ENCODE measurements at regions not wholly inside any gene's neighbourhood (a gene's known extent, or its start where the extent isn't known, plus 50 kb on each side); places are given as distances from the start of the nearest gene placed in this dataset.

- Histone ChIP-seq H3K9me3 (no peaks in the 10 kb centered on the region), H3K4me1 (no peaks in the 10 kb centered on the region), H3K4me3 (no peak overlapping the region), H3K27me3 (ENCODE audit: low read depth) (no peaks in the 10 kb centered on the region), H3K36me3 (no peaks in the 10 kb centered on the region), H3K27ac (no peak overlapping the region)
- DNase-seq (no peak), ATAC-seq (no peak)
- intact Hi-C loops (cut with DNase I): no loop called here
- TF ChIP-seq CTCF (IDR thresholded peaks at IDR 0.05): no peak
Measured at GRCh38 chr18:39693359-39693758, 2127.8 kb upstream of the CELF4 start.

GRCh38 chr18:39692367-39693015, 2126.9 kb upstream of the CELF4 start:
- DNase-seq (no peak), ATAC-seq (no peak)
- H3K36me3 ChIP-seq: no peaks in the 10 kb centered on the region
- no peaks in the 10 kb centered on the region for H3K27me3 ChIP-seq (ENCODE audit: low read depth)
- no peaks in the 10 kb centered on the region for H3K4me1 ChIP-seq
- no peak overlapping the region for H3K27ac ChIP-seq
- H3K4me3 ChIP-seq: no peak overlapping the region
- intact Hi-C loops (cut with DNase I): no loop called here
- H3K9me3 ChIP-seq: no peaks in the 10 kb centered on the region
- no peak for TF ChIP-seq CTCF (IDR thresholded peaks at IDR 0.05)

- ATAC-seq: no peak
- intact Hi-C loops (cut with DNase I): no loop called here
- TF ChIP-seq CTCF (IDR thresholded peaks at IDR 0.05): no peak
- H3K27ac ChIP-seq: no peak overlapping the region
- H3K27me3 ChIP-seq (ENCODE audit: low read depth): no peaks in the 10 kb centered on the region
- H3K4me1 ChIP-seq: no peaks in the 10 kb centered on the region
- no peaks in the 10 kb centered on the region for H3K9me3 ChIP-seq
- no peak for DNase-seq
- no peak overlapping the region for H3K4me3 ChIP-seq
- no peaks in the 10 kb centered on the region for H3K36me3 ChIP-seq
Measured at GRCh38 chr18:39685303-39685902, 2119.8 kb upstream of the CELF4 start.

DNA sequence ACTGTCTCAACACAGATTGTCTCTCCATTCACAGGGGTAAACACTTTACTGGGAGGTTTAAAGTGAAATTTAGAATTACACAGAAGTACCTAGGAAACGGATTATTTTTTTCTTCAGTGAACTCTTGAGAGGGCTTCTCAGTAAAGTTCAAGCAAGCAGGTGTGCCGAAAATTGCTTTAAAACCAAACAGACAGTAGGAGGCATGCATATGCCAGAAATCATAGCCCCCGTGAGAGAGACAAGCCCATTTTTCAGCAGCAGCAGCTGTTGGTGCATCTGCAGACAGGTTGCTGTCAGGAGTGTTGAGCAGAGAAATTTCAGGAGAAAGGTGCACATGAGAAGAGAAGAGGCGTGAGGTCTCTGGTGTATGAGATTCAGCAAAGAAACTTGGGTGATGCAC, 2115.5 kb upstream of the CELF4 start:
- no peaks in the 10 kb centered on the region for H3K9me3 ChIP-seq
- H3K27ac ChIP-seq: no peak overlapping the region
- no peaks in the 10 kb centered on the region for H3K36me3 ChIP-seq
- H3K4me3 ChIP-seq: no peak overlapping the region
- ATAC-seq: no peak
- no peaks in the 10 kb centered on the region for H3K4me1 ChIP-seq
- no peak for DNase-seq
- intact Hi-C loops (cut with DNase I): no loop called here
- TF ChIP-seq CTCF (IDR thresholded peaks at IDR 0.05): no peak
- H3K27me3 ChIP-seq (ENCODE audit: low read depth): no peaks in the 10 kb centered on the region

DNA sequence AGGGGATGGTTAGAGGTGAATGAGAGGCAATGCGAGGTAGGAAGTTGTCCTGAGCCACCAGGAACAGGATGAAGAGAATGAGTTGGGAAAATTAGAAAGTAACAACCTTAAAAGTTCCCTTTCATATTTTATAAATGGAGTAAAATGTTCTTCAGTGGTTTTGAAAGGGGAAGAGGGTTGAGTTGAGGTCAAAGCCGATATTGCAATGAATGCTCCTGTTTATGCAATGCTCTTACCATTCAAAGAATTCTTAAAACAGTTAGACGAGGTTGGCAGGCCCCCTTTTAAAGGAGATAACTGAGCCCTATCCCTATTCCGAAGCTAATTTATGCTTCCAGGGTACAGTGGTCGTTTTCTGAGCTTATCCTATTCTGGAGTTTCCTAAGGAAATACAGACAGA, 2110.3 kb upstream of the CELF4 start:
- Histone ChIP-seq H3K4me3 (no peak overlapping the region), H3K9me3 (no peaks in the 10 kb centered on the region), H3K4me1 (no peaks in the 10 kb centered on the region), H3K27ac (no peak overlapping the region), H3K27me3 (ENCODE audit: low read depth) (no peaks in the 10 kb centered on the region), H3K36me3 (no peaks in the 10 kb centered on the region)
- intact Hi-C loops (cut with DNase I): no loop called here
- DNase-seq (no peak), ATAC-seq (no peak)
- TF ChIP-seq CTCF (IDR thresholded peaks at IDR 0.05): no peak
